ENCODE measurements at regions not wholly inside any gene's neighbourhood (a gene's known extent, or its start where the extent isn't known, plus 50 kb on each side); places are given as distances from the start of the nearest gene placed in this dataset.

- no peak for TF ChIP-seq EZH2 (optimal IDR thresholded peaks at IDR 0.05; ENCODE audit: low read depth, low read length)
- TF ChIP-seq, protein P1, sequence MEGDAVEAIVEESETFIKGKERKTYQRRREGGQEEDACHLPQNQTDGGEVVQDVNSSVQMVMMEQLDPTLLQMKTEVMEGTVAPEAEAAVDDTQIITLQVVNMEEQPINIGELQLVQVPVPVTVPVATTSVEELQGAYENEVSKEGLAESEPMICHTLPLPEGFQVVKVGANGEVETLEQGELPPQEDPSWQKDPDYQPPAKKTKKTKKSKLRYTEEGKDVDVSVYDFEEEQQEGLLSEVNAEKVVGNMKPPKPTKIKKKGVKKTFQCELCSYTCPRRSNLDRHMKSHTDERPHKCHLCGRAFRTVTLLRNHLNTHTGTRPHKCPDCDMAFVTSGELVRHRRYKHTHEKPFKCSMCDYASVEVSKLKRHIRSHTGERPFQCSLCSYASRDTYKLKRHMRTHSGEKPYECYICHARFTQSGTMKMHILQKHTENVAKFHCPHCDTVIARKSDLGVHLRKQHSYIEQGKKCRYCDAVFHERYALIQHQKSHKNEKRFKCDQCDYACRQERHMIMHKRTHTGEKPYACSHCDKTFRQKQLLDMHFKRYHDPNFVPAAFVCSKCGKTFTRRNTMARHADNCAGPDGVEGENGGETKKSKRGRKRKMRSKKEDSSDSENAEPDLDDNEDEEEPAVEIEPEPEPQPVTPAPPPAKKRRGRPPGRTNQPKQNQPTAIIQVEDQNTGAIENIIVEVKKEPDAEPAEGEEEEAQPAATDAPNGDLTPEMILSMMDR (IDR thresholded peaks at IDR 0.05; ENCODE audit: low read length): no peak
These were observed 542.9 kb upstream of the JAG1 start for GRCh38 chr20:11216451-11217314.
